ENCODE measurements at regions not wholly inside any gene's neighbourhood (a gene's known extent, or its start where the extent isn't known, plus 50 kb on each side); places are given as distances from the start of the nearest gene placed in this dataset.

GRCh38 chr6:43836507-43837240, 66.7 kb downstream of the VEGFA start (continued):
- TF ChIP-seq, protein P1, sequence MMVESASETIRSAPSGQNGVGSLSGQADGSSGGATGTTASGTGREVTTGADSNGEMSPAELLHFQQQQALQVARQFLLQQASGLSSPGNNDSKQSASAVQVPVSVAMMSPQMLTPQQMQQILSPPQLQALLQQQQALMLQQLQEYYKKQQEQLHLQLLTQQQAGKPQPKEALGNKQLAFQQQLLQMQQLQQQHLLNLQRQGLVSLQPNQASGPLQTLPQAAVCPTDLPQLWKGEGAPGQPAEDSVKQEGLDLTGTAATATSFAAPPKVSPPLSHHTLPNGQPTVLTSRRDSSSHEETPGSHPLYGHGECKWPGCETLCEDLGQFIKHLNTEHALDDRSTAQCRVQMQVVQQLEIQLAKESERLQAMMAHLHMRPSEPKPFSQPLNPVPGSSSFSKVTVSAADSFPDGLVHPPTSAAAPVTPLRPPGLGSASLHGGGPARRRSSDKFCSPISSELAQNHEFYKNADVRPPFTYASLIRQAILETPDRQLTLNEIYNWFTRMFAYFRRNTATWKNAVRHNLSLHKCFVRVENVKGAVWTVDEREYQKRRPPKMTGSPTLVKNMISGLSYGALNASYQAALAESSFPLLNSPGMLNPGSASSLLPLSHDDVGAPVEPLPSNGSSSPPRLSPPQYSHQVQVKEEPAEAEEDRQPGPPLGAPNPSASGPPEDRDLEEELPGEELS (CRISPR knock-in tag; IDR thresholded peaks at IDR 0.05; ENCODE audit: borderline replicate concordance): no peak
- TF ChIP-seq SIN3B (IDR thresholded peaks at IDR 0.05; ENCODE audit: low read depth) (no peak), PHF20 (IDR thresholded peaks at IDR 0.05; ENCODE audit: partially characterized antibody) (no peak), ZSCAN32 (CRISPR knock-in tag; IDR thresholded peaks at IDR 0.05) (no peak), ELF2 (CRISPR knock-in tag; IDR thresholded peaks at IDR 0.05) (no peak), DEAF1 (CRISPR knock-in tag; IDR thresholded peaks at IDR 0.05) (no peak), ZNF695 (CRISPR knock-in tag; IDR thresholded peaks at IDR 0.05) (no peak), ARNT (IDR thresholded peaks at IDR 0.05) (peak; percentile 52 to 70; a peak in 2 of 4 replicates), HNRNPLL (IDR thresholded peaks at IDR 0.05; ENCODE audit: low read depth, low read length, poor library complexity, severe bottlenecking) (no peak), ETV5 (CRISPR knock-in tag; IDR thresholded peaks at IDR 0.05; ENCODE audit: low read depth) (no peak), NR2C2 (CRISPR knock-in tag; IDR thresholded peaks at IDR 0.05) (peak; percentile 89), NR2C2 (tag; IDR thresholded peaks at IDR 0.05) (peak; percentile 93), STAT5A (IDR thresholded peaks at IDR 0.05; ENCODE audit: borderline replicate concordance, low read length) (peak; percentile 80), RFX5 (IDR thresholded peaks at IDR 0.05; ENCODE audit: low read depth, low read length) (no peak), KDM4B (IDR thresholded peaks at IDR 0.05; ENCODE audit: borderline replicate concordance in 2 of 2, low read depth in 1 of 2) (no peak), PHF8 (IDR thresholded peaks at IDR 0.05; ENCODE audit: borderline replicate concordance, low read length) (no peak), NR2F6 (CRISPR knock-in tag; IDR thresholded peaks at IDR 0.05) (peak; percentile 99), ZNF232 (CRISPR knock-in tag; IDR thresholded peaks at IDR 0.05) (no peak), STAT6 (CRISPR knock-in tag; IDR thresholded peaks at IDR 0.05) (no peak), PREB (CRISPR knock-in tag; IDR thresholded peaks at IDR 0.05) (no peak), DMBX1 (CRISPR knock-in tag; IDR thresholded peaks at IDR 0.05; ENCODE audit: borderline replicate concordance) (no peak)
- TF ChIP-seq, protein P2, sequence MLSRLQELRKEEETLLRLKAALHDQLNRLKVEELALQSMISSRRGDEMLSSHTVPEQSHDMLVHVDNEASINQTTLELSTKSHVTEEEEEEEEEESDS (CRISPR knock-in tag; IDR thresholded peaks at IDR 0.05): no peak

Measured in K562 (cell line).